MM.1S (cell line): ENCODE measurements at regions not wholly inside any gene's neighbourhood (a gene's known extent, or its start where the extent isn't known, plus 50 kb on each side); places are given as distances from the start of the nearest gene placed in this dataset.
"Not testable (repeated sequence)": the region's sequence is repeated elsewhere in the genome, so short reads cannot be mapped to it uniquely, and the experiment has no call there.

Experiments used
- DNase-seq: peaks from one replicate; pipeline ENCODE4 v3.0.0-alpha.2; 2015
- H2AFZ ChIP-seq: fragments of 300-600 bp; sonication (generic); 2 replicates; pipeline ENCODE4 v1.6.0; 2016; ENCODE audit warnings: antibody characterized with exemption, low read length
- H3F3A ChIP-seq: fragments of 300-600 bp; sonication (generic); 2 replicates; pipeline ENCODE4 v1.6.1; 2016; ENCODE audit warnings: mild to moderate bottlenecking, antibody characterized with exemption, low read length, moderate library complexity, mixed read lengths; ENCODE audit not compliant: insufficient read depth
- H3K27ac ChIP-seq: fragments of 300-600 bp; sonication (generic); 2 replicates; pipeline ENCODE4 v1.5.1; 2016; ENCODE audit warnings: mild to moderate bottlenecking, low read length
- H3K27me3 ChIP-seq: fragments of 300-600 bp; sonication (generic); replicated peaks from 2 replicates; pipeline ENCODE4 v1.6.0; 2016; ENCODE audit warnings: low read length; ENCODE audit not compliant: insufficient read depth
- H3K36me3 ChIP-seq: fragments of 300-600 bp; sonication (generic); replicated peaks from 2 replicates; pipeline ENCODE4 v1.6.1; 2016; ENCODE audit warnings: mild to moderate bottlenecking, low read length, mixed read lengths; ENCODE audit not compliant: insufficient read depth
- H3K4me1 ChIP-seq: fragments of 300-600 bp; sonication (generic); 2 replicates; pipeline ENCODE4 v1.6.1; 2016; ENCODE audit warnings: low read length, mixed read lengths
- H3K4me2 ChIP-seq: fragments of 300-600 bp; sonication (generic); 2 replicates; pipeline ENCODE4 v1.6.0; 2016; ENCODE audit warnings: low read depth, low read length
- H3K4me3 ChIP-seq: fragments of 300-600 bp; sonication (generic); 2 replicates; pipeline ENCODE4 v1.5.1; 2016; ENCODE audit warnings: low read length, mixed read lengths
- H3K79me2 ChIP-seq: fragments of 300-600 bp; sonication (generic); 2 replicates; pipeline ENCODE4 v1.6.1; 2016; ENCODE audit warnings: mixed run types, low read length, mixed read lengths
- H3K9ac ChIP-seq: fragments of 300-600 bp; sonication (generic); 2 replicates; pipeline ENCODE4 v1.6.1; 2016; ENCODE audit warnings: low read length, mixed read lengths
- H3K9me2 ChIP-seq: fragments of 300-600 bp; sonication (generic); replicated peaks from 2 replicates; pipeline ENCODE4 v1.6.1; 2016; ENCODE audit warnings: mild to moderate bottlenecking, low read length, mixed read lengths; ENCODE audit not compliant: insufficient read depth
- H3K9me3 ChIP-seq: fragments of 300-600 bp; sonication (generic); replicated peaks from 2 replicates; pipeline ENCODE4 v1.6.1; 2016; ENCODE audit warnings: mild to moderate bottlenecking, low read length, mixed read lengths; ENCODE audit not compliant: insufficient read depth
- H4K20me1 ChIP-seq: fragments of 300-600 bp; sonication (generic); 2 replicates; pipeline ENCODE4 v1.6.1; 2016; ENCODE audit warnings: mild to moderate bottlenecking, low read length, moderate library complexity, mixed read lengths; ENCODE audit not compliant: insufficient read depth
- CTCF ChIP-seq: fragments of 300-600 bp; sonication (generic); IDR thresholded peaks from 2 replicates; pipeline ENCODE4 v1.5.1; 2016; ENCODE audit warnings: antibody characterized with exemption, low read length, mixed read lengths
- EZH2 ChIP-seq: fragments of 300-600 bp; sonication (generic); optimal IDR thresholded peaks from 2 replicates; pipeline ENCODE3; 2017; ENCODE audit warnings: low read depth, mild to moderate bottlenecking, antibody characterized with exemption, low read length, mixed read lengths
- EZH2phosphoT487 ChIP-seq: fragments of 300-600 bp; sonication (generic); IDR thresholded peaks from 2 replicates; pipeline ENCODE4 v1.6.1; 2018; ENCODE audit warnings: antibody characterized with exemption, low read length

GRCh38 chr1:143748906-143749305 lies 222.9 kb downstream of the FAM72C start:
- TF ChIP-seq EZH2phosphoT487 = no peak
- no peak for TF ChIP-seq EZH2
- TF ChIP-seq CTCF = no peak
- no peak for DNase-seq

GRCh38 chr1:143736562-143736961 lies 235.2 kb downstream of the FAM72C start:
- TF ChIP-seq CTCF (no peak), EZH2phosphoT487 (no peak)
- Histone ChIP-seq H3K9me2 (no peaks in the 10 kb centered on the region), H3K9me3 (no peaks in the 10 kb centered on the region), H3F3A (no peaks in the 10 kb centered on the region), H3K36me3 (no peaks in the 10 kb centered on the region), H3K27ac (no peak overlapping the region), H2AFZ (no peak overlapping the region), H3K27me3 (peaks cover 17% of the 10 kb centered on the region), H3K79me2 (no peaks in the 10 kb centered on the region), H4K20me1 (no peaks in the 10 kb centered on the region), H3K9ac (no peak overlapping the region), H3K4me3 (no peak overlapping the region), H3K4me1 (no peaks in the 10 kb centered on the region), H3K4me2 (no peak overlapping the region)
- DNase-seq = no peak

More at GRCh38 chr1:143748906-143749305, 222.9 kb downstream of the FAM72C start:
- no peak overlapping the region for H3K27ac ChIP-seq
- H3K4me3 ChIP-seq = no peak overlapping the region
- H3K9ac ChIP-seq = no peak overlapping the region
- H3K4me2 ChIP-seq = no peak overlapping the region
- no peaks in the 10 kb centered on the region for H3K79me2 ChIP-seq
- H3K36me3 ChIP-seq = no peaks in the 10 kb centered on the region
- H3K9me3 ChIP-seq = no peaks in the 10 kb centered on the region
- no peaks in the 10 kb centered on the region for H4K20me1 ChIP-seq
- no peaks in the 10 kb centered on the region for H3K4me1 ChIP-seq
- no peak overlapping the region for H2AFZ ChIP-seq
- no peaks in the 10 kb centered on the region for H3K27me3 ChIP-seq
- H3F3A ChIP-seq = no peaks in the 10 kb centered on the region
- no peaks in the 10 kb centered on the region for H3K9me2 ChIP-seq

GRCh38 chr1:143735764-143736461 lies 235.9 kb downstream of the FAM72C start:
- Histone ChIP-seq H3K36me3 (no peaks in the 10 kb centered on the region), H3K27ac (no peak overlapping the region), H3K4me2 (no peak overlapping the region), H3F3A (no peaks in the 10 kb centered on the region), H3K4me3 (no peak overlapping the region), H3K4me1 (no peaks in the 10 kb centered on the region), H3K79me2 (no peaks in the 10 kb centered on the region), H2AFZ (no peak overlapping the region), H3K27me3 (peaks cover 17% of the 10 kb centered on the region), H3K9me3 (no peaks in the 10 kb centered on the region), H3K9ac (no peak overlapping the region), H3K9me2 (no peaks in the 10 kb centered on the region), H4K20me1 (no peaks in the 10 kb centered on the region)
- no peak for DNase-seq
- TF ChIP-seq CTCF (no peak), EZH2phosphoT487 (no peak), EZH2 (no peak)

GRCh38 chr1:143734261-143734660 lies 237.5 kb downstream of the FAM72C start:
- H2AFZ ChIP-seq, H3K4me2 ChIP-seq, H3K4me3 ChIP-seq, DNase-seq, H3K9me2 ChIP-seq, H3K27ac ChIP-seq, H3K4me1 ChIP-seq, H4K20me1 ChIP-seq, H3K9me3 ChIP-seq, H3F3A ChIP-seq, H3K79me2 ChIP-seq, H3K9ac ChIP-seq, H3K36me3 ChIP-seq: not testable (repeated sequence)
- H3K27me3 ChIP-seq = peaks cover 17% of the 10 kb centered on the region

GRCh38 chr1:143730890-143731289 lies 240.9 kb downstream of the FAM72C start:
- not testable (repeated sequence) for H3K9ac ChIP-seq, H3F3A ChIP-seq, H3K4me1 ChIP-seq, H3K4me3 ChIP-seq, H3K9me3 ChIP-seq, H3K36me3 ChIP-seq, H3K27ac ChIP-seq, H3K4me2 ChIP-seq, DNase-seq, H4K20me1 ChIP-seq, H3K9me2 ChIP-seq, H2AFZ ChIP-seq, H3K79me2 ChIP-seq, H3K27me3 ChIP-seq
